Suppressor macrophage treated with lipopolysaccharide for 1 hour (primary cell): ENCODE measurements at regions not wholly inside any gene's neighbourhood (a gene's known extent, or its start where the extent isn't known, plus 50 kb on each side); places are given as distances from the start of the nearest gene placed in this dataset.
"Not testable (repeated sequence)": the region's sequence is repeated elsewhere in the genome, so short reads cannot be mapped to it uniquely, and the experiment has no call there.

Experiments
- DNase-seq, 3 donors: peaks; one replicate each; pipeline ENCODE4 v3.0.0-alpha.2; 2020 to 2022

- no peak for DNase-seq
Observed at GRCh38 chr15:36008719-36009118, 462.8 kb upstream of the DPH6 start.

GRCh38 chr15:36024031-36024688 is 478.2 kb upstream of the DPH6 start:
- DNase-seq, result no peak

- no peak for DNase-seq
Observed at GRCh38 chr15:36026627-36027283, 480.8 kb upstream of the DPH6 start.

- no peak for DNase-seq
Observed at GRCh38 chr15:36029606-36030210, 483.7 kb upstream of the DPH6 start.

GRCh38 chr15:36039996-36040572 is 494.1 kb upstream of the DPH6 start:
- DNase-seq, result no peak

- DNase-seq, result not testable (repeated sequence)
Observed at GRCh38 chr15:36047018-36047716, 501.2 kb upstream of the DPH6 start.

DNA sequence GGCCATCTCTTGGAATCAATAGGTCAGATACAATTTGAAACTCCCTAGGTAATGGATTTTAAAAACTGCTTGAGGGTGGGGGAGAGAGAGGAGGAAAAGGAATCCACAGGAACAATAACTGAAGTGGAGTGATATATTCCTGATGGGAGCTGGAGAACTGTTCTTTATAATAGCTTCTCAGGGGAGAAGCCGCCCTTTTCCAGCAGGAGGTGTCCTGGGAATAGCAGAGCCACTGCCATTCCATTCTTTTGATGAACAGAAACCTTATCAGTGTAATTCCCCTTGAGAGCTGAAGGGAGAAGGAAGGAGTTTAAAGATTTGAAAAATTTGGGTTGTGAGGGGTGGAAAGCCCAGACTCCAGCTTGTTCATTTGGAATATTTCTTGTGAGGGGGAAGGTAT is 504.9 kb upstream of the DPH6 start:
- no peak for DNase-seq

DNA sequence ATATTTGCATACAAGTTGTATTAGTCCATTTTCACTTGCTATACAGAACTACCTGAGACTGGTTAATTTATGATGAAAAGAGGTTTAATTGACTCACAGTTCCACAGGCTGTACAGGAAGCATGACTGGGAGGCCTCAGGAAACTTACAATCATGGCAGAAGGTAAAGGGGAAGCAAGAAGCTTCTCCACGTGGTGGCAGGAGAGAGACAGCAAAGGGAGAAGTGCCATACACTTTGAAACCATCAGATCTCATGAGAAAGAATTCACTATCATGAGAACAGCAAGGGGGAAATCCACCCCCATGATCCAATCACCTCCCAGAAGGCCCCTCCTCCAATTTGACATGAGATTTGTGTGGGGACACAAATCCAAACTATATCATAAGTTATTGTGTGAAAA is 506.7 kb upstream of the DPH6 start:
- not testable (repeated sequence) for DNase-seq

- no peak for DNase-seq
Observed at GRCh38 chr15:36053746-36054145, 507.8 kb upstream of the DPH6 start.

DNA sequence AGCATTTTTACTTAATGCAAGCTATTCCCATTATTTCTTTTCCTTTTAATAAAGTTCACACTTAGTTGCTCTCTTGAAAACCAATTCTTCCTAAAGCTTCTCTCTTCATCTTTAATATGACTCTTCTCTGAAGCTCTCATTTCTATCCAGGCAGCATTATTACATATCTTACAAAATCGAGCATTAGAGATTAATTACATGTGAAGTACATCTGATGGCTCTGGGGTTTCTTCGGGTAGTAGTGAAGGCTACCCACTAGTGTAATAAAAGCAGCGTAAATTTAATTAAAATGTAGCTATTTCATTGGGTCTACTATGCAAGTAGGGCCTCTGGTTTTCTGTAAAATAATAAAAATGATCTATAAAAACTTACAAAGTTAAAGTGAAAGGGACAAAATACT is 513.6 kb upstream of the DPH6 start:
- DNase-seq, result no peak

DNA sequence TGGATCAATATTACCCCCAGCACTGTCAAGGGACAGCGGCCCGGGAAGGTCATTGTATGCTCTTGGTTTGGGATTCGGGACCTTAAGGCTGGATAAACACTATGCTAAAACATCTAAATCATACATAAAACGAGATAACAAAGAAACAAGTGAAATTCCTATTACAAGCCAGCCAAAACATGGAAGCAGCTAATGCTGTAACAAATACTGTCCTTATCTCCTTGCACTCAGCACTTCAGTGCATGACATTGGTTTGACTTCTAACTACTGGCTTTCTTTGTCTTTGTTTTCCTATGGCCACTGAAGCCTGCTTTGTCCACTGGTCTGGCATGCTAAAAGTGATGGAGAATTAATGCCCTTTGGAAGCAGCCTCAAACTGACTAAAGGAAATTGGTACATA is 516.4 kb upstream of the DPH6 start:
- DNase-seq, result no peak

DNA sequence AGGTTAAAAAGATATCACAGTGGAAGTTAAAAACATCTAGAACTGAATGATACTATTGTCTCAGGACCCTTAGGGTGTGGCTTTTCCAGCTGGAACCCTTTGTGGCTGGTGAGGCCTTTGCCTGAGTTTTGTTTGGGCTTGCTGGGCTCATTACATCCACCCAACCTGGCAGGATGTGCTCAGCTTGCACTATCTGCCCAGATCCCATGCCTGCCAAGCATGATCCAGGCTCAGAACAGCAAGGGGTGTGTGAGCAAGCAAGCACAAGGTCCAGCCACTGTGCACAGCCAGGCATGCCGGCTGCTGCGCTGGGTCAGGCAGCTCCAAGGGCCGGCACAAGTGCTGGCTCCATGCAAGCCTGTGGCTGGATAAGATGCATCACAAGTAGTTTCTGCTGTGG is 512.7 kb upstream of the CDIN1 start:
- no peak for DNase-seq

DNA sequence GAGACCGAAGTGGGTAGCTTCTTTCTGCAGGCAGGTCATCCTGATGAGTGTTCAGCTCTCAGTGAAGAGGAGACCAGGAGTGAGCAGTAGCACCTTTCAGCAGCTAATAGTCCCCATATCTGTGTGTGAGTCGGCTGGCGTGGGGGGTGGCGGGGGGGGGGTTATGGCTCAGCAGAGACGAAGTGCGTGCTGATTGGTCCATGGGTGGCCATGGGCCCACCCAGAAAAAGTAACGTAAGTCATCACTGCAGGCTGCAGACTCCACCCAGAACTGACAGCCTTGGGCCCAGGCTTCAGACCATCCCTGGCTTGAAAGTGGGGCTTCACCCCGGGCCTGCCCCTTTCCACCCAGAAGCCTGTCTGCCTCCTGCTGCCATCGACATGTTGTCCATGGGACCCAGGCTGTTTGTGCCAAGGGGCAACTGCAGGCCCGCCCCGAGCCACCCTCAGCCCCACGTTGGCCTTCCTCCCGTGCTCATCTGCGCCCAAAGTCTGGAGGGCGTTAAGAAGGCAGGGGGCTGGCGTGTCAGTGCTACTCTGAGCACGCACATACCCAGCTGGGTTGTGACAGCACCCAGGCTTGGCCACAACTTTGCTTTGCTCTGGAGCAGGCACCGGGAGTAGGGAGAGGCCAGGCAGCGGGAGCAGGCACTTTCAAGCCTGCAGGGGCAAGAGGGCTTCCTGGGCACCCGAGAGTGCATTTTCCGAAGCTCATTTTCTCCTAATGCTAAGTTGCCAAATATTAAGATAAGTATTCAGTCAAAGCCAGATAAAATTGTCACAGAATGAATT is 511.7 kb upstream of the CDIN1 start:
- no peak for DNase-seq

DNA sequence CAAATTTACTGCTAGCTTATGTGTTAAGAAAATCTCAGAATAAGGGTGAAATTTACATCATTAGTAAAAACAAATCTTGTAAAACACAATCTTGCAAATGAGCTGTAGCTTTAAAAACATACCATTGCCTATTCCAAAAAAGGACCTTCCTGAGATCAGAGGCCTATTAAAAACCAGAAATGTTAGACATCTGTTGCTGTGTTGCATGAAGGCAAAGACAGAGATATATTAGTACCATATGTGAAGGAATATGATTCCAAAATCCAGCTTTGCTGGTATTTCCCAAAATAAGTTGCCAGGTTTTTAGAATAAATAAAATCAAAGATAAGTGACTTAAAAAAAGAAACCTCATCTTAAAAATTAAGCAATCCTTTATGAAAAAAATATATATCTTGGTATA is 504.1 kb upstream of the CDIN1 start:
- DNase-seq, result no peak

DNA sequence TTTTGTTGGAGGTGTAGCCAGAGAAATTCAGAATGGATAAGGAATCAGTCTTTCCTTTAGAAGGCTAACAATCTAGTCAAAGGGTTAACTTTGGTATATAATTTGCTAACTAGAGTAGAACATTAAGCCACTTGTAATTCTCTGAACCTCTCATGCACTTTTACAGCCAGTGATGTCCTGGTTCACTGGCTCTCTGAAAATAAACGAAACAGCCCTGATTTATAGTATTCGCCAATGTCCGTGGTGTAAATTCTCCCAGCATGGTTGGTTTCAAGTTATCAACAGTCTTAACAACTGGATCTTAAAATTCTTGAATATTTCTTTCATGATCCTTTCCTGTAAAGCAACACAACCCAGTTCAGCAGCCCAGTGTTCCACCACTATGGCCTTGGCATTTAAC is 500.4 kb upstream of the CDIN1 start:
- no peak for DNase-seq

DNA sequence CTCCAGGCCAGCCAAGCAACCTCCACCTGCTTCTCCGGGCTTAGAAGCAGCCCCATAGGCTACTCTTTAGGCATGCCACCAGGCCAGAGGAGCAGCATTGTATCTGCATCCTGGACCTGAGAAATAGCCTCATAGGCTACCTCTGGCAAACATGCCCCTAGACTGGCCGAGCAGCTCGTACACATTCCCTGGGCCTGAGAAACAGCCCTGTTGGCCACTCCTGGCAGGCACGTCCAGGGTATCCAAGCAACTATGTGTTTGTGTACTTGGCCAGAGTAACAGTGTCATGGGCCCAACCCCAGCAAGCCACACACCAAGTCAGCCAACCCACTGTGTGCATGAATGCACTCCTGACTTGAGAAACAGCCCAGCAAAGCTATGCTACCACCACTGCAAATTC is 498.7 kb upstream of the CDIN1 start:
- no peak for DNase-seq

DNA sequence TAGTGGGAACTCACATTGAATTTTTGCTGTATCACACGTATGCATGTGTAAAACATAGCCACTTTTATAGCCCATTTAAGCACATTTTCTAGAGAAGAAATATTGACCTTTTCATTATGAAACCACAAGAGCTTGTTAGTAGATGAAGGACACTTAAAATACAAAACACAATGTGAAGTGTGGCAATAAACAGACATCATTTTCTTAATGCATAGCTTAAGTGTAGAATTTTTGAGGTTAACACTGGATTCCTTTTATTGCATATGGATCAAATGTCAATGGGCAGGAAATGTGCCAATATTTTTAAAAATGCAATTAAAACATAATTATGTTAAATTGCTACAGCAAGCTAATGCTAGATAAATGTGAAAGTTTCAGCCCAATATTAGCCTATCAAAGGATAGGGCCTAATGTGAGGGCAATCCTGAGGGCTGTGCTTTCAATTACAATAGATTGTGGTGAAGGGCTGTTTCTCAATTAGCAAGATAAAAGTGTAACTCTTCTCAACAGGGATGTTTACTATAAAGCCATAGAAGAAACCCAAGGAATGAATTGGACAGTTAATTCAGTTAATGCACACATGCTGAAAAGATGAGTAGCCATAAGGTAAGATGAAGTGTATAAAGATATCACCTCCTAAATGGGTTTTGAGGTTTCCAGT is 489.0 kb upstream of the CDIN1 start:
- no peak for DNase-seq

GRCh38 chr15:36106640-36107335 is 472.6 kb upstream of the CDIN1 start:
- DNase-seq, result no peak

DNA sequence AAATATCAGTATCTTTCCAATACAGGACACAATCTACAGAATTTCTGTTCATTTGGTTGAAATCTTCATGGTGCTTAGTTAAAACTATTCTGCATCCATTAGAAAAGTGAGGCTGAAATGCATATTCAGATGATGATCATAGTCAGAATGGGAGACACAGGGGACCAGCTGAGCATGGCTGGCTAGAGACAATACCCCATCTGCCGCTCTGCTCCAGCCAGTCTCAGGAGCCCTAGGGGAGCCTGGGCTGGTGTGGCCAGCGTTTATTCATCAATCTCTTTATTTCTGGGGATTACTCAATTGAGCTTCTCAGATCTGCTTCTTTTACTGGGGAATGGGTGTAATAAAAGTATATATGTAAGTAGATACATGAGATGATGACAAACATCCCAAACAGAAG is 470.9 kb upstream of the CDIN1 start:
- DNase-seq, result no peak

DNA sequence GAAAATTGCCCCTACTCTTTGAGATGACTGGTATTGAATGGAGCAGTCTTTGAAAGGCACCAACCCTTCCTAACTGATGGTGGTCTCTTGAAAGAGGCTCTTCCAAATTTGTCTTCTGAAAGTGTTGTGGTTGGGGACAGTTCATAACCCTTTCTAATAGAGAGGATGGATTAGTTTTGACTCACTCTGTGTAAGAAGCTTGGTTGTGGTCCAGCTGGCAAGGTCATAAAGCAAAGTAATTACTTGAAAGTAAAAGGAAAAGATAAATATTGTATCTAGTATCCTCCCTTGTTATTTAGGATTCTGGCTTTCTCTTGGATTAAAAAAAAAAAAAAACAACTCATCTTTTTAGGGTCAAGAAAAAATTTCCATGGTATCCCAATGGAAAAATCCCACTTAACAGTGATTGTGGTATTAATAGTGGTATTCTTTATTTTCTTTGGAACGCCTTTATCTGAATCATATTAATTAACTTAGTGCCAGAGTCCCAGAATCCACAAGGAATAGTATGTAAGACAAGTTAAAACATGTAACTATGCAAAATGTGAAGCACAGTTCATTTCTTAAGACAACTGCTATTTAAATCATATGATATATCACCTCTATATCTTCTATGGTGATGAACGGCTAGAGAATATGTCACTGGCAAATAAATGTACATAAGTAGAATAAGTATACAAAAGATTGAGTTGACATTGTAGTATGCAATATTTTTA is 469.3 kb upstream of the CDIN1 start:
- no peak for DNase-seq

GRCh38 chr15:36110659-36110993 is 468.8 kb upstream of the CDIN1 start:
- DNase-seq, result no peak
